ENCODE measurements at regions not wholly inside any gene's neighbourhood (a gene's known extent, or its start where the extent isn't known, plus 50 kb on each side); places are given as distances from the start of the nearest gene placed in this dataset.

DNA sequence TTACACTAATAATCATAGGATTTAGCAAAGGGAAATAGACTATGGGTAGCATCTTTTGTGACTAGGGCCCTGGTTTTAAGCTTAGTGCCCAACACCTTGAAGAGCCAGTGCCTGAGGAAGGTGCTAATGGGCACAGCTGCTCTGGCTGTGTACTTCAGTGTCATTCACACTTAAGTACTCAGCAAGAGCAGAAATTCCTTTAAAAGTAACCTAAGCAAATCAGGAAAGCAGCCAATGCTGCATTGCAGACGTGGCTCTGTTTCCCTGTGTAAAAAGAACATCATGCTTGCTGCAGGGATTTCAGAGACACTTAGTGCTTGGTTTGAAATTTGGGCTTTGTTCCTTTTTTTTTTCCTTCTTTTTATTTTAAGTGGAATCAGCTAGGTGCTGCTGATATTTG lies 505.4 kb downstream of the SUCLG1 start:
- Histone ChIP-seq H3K4me1 (no peaks in the 10 kb centered on the region), H3K27me3 (no peaks in the 10 kb centered on the region), H3K27ac (no peak overlapping the region), H3K4me3 (no peak overlapping the region), H3K36me3 (no peaks in the 10 kb centered on the region), H3K9me3 (no peaks in the 10 kb centered on the region)
- TF ChIP-seq POLR2AphosphoS5 (IDR thresholded peaks at IDR 0.05) = no peak
- no peak for TF ChIP-seq EP300 (IDR thresholded peaks at IDR 0.05)
- no peak for TF ChIP-seq POLR2A (IDR thresholded peaks at IDR 0.05)
- TF ChIP-seq, protein P1, sequence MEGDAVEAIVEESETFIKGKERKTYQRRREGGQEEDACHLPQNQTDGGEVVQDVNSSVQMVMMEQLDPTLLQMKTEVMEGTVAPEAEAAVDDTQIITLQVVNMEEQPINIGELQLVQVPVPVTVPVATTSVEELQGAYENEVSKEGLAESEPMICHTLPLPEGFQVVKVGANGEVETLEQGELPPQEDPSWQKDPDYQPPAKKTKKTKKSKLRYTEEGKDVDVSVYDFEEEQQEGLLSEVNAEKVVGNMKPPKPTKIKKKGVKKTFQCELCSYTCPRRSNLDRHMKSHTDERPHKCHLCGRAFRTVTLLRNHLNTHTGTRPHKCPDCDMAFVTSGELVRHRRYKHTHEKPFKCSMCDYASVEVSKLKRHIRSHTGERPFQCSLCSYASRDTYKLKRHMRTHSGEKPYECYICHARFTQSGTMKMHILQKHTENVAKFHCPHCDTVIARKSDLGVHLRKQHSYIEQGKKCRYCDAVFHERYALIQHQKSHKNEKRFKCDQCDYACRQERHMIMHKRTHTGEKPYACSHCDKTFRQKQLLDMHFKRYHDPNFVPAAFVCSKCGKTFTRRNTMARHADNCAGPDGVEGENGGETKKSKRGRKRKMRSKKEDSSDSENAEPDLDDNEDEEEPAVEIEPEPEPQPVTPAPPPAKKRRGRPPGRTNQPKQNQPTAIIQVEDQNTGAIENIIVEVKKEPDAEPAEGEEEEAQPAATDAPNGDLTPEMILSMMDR (IDR thresholded peaks at IDR 0.05) = no peak
- no peak for DNase-seq (ENCODE audit: low spot score in 2 of 2)
- 35% methylated on average over 1 of the region's 1 CpG for WGBS

DNA sequence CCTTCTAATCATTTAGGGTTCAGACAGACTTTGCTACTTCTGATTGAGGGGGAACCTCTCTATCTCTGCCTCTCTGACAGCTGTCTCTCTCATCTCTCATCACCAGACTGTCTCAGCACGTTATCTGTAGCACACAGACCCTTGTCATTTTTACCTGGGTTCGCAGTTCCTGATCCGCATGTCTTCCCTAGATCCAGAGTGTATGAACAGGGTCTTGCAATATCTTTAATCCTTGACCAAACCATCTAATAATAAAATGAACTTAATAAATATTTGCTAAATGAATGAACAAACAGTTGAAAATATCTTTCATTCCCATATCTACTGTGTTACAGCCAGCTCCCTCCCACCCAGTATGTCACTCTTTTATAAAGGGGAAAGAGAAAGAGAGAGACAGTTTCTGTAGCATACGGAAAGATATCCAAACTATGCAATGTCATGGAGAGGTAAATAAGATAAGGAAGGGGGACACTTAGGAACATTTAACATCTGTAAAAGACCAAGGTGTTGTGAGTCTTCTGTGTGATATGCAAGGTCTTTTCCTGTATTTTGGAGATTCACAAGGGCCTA lies 507.6 kb downstream of the SUCLG1 start:
- 84% methylated on average over 4 of the region's 4 CpGs for WGBS
- TF ChIP-seq, protein P1 (IDR thresholded peaks at IDR 0.05) = no peak
- no peak for TF ChIP-seq POLR2A (IDR thresholded peaks at IDR 0.05)
- no peak for TF ChIP-seq EP300 (IDR thresholded peaks at IDR 0.05)
- TF ChIP-seq POLR2AphosphoS5 (IDR thresholded peaks at IDR 0.05) = no peak
- no peak overlapping the region for H3K4me3 ChIP-seq
- DNase-seq (ENCODE audit: low spot score in 2 of 2) = no peak
- no peak overlapping the region for H3K27ac ChIP-seq
- H3K27me3 ChIP-seq = no peaks in the 10 kb centered on the region
- H3K9me3 ChIP-seq = no peaks in the 10 kb centered on the region
- H3K4me1 ChIP-seq = no peaks in the 10 kb centered on the region
- H3K36me3 ChIP-seq = no peaks in the 10 kb centered on the region

DNA sequence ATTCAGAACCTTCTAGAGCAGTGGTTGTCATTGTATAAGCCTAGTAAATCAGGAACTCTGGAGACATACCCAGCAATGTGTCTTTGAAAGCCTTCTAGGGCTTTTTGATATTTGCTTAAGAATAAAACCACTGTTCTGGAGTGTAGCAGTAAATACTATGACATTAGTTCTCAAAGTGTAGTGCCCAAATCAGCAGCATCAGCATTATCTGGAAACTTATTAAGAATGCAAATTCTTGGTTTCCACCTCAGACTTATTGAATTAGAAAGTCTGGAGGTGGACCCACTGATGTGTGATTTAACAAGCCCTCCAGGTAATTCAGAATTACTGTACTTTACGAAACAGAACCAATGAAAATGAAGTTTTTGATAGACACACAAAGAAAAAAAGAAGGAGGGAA lies 509.7 kb downstream of the SUCLG1 start:
- Histone ChIP-seq H3K36me3 (no peaks in the 10 kb centered on the region), H3K4me3 (no peak overlapping the region), H3K4me1 (no peaks in the 10 kb centered on the region), H3K9me3 (no peaks in the 10 kb centered on the region), H3K27ac (no peak overlapping the region), H3K27me3 (no peaks in the 10 kb centered on the region)
- DNase-seq (ENCODE audit: low spot score in 2 of 2) = no peak
- 77% methylated on average over 1 of the region's 1 CpG for WGBS
- TF ChIP-seq POLR2A (IDR thresholded peaks at IDR 0.05) = no peak
- no peak for TF ChIP-seq POLR2AphosphoS5 (IDR thresholded peaks at IDR 0.05)

DNA sequence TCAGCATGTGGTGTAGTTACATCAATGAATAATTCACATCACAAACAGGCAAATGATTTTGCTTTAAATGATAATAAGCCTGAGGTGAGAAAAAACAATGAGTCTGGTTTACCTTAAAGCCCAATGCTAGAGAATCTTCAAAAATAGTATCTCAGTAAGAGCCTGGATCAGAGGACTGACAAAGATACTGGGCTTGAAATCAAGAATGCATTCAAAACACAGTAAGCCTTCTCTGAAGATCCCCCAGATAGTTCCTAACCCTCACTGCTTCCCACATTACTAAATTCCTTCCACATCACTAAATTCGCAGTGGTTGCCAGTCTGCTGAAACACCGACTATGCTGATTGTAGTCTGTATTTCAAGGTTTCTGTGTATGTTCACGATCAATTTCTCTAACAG lies 514.9 kb downstream of the SUCLG1 start:
- 57% methylated on average over 3 of the region's 3 CpGs for WGBS
- Histone ChIP-seq H3K4me3 (no peak overlapping the region), H3K27me3 (no peaks in the 10 kb centered on the region), H3K9me3 (no peaks in the 10 kb centered on the region), H3K36me3 (no peaks in the 10 kb centered on the region), H3K27ac (no peak overlapping the region), H3K4me1 (no peaks in the 10 kb centered on the region)
- no peak for DNase-seq (ENCODE audit: low spot score in 2 of 2)
- TF ChIP-seq, protein P1 (IDR thresholded peaks at IDR 0.05) = no peak
- no peak for TF ChIP-seq POLR2A (IDR thresholded peaks at IDR 0.05)
- TF ChIP-seq EP300 (IDR thresholded peaks at IDR 0.05) = no peak
- TF ChIP-seq POLR2AphosphoS5 (IDR thresholded peaks at IDR 0.05) = no peak

DNA sequence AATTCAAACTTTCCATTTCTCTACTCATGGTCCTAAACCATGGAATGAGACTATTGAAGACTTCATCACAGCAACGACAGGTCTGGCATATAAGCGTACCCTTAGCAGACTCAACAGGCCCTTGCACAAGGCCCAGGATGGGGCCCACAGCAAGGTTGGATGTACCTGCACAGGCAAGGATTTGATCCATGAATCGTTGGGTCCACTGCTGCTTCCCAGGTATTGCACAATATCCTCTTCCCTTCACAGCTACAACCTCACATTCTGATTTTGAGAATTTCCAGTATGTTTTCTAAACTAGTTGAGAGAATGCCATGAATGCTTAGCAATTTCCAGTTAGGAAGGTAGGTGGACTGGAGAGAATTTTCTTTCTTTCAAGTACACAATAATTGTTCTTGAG lies 515.8 kb downstream of the SUCLG1 start:
- 85% methylated on average over 3 of the region's 3 CpGs for WGBS
- Histone ChIP-seq H3K4me3 (no peak overlapping the region), H3K9me3 (no peaks in the 10 kb centered on the region), H3K36me3 (no peaks in the 10 kb centered on the region), H3K27me3 (no peaks in the 10 kb centered on the region), H3K4me1 (no peaks in the 10 kb centered on the region), H3K27ac (no peak overlapping the region)
- TF ChIP-seq, protein P1 (IDR thresholded peaks at IDR 0.05) = no peak
- no peak for TF ChIP-seq POLR2AphosphoS5 (IDR thresholded peaks at IDR 0.05)
- no peak for TF ChIP-seq EP300 (IDR thresholded peaks at IDR 0.05)
- no peak for TF ChIP-seq POLR2A (IDR thresholded peaks at IDR 0.05)
- no peak for DNase-seq (ENCODE audit: low spot score in 2 of 2)

DNA sequence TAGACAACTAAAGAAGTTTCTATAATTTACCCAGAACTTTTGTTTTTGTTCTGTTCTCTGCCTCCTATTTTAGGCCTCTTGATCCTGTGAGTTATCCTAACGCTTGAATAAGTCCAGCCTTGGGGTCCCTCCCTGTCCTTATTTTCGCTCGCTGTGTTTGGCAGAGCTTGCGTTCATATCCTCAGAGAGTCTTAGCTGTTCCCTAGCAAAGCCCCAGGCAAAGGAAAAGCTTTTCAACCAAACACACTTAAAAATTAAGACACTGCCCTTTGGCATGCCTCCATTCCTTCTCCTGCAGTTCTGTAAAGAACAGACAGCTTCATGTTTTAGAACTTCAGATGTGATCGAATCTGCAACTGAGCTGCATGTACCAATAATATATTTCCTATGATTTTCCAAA lies 517.2 kb downstream of the SUCLG1 start:
- no peaks in the 10 kb centered on the region for H3K4me1 ChIP-seq
- TF ChIP-seq, protein P1 (IDR thresholded peaks at IDR 0.05) = no peak
- TF ChIP-seq EP300 (IDR thresholded peaks at IDR 0.05) (no peak), POLR2A (IDR thresholded peaks at IDR 0.05) (no peak), POLR2AphosphoS5 (IDR thresholded peaks at IDR 0.05) (no peak)
- H3K27me3 ChIP-seq = no peaks in the 10 kb centered on the region
- no peaks in the 10 kb centered on the region for H3K9me3 ChIP-seq
- DNase-seq (ENCODE audit: low spot score in 2 of 2) = no peak
- H3K4me3 ChIP-seq = no peak overlapping the region
- no peak overlapping the region for H3K27ac ChIP-seq
- no peaks in the 10 kb centered on the region for H3K36me3 ChIP-seq
- 62% methylated on average over 5 of the region's 5 CpGs for WGBS
